PFSK-1 (cell line): ENCODE measurements at regions not wholly inside any gene's neighbourhood (a gene's known extent, or its start where the extent isn't known, plus 50 kb on each side); places are given as distances from the start of the nearest gene placed in this dataset.

Source experiments
- POLR2AphosphoS5 ChIP-seq: IDR thresholded peaks from 2 replicates; pipeline ENCODE4 v1.6.1; 2012; ENCODE audit warnings: low read depth, mild to moderate bottlenecking, control low read depth, low read length, moderate library complexity
- REST ChIP-seq, 2 experiments: IDR thresholded peaks; 2 replicates each; pipeline versions ENCODE4 v1.6.1 to v1.8.0; 2011 to 2012; ENCODE audit warnings: low read depth in 2 of 2, low read length in 2 of 2, control low read depth in 1 of 2, inconsistent platforms in 1 of 2, mild to moderate bottlenecking in 1 of 2, moderate library complexity in 1 of 2; ENCODE audit not compliant: insufficient read depth in 1 of 2
- SIN3A ChIP-seq: IDR thresholded peaks from 2 replicates; pipeline ENCODE4 v1.6.1; 2012; ENCODE audit warnings: mild to moderate bottlenecking, low read length, moderate library complexity, borderline replicate concordance; ENCODE audit not compliant: insufficient read depth

GRCh38 chr3:182603501-182603900, 189.8 kb upstream of the ATP11B start:
- TF ChIP-seq POLR2AphosphoS5 (no peak), REST (IDR thresholded peaks at IDR 0.05; ENCODE audit: insufficient read depth in 1 of 2, low read depth in 2 of 2, low read length in 2 of 2) (no peak), SIN3A (no peak)
